IMR-90 (cell line): ENCODE measurements at regions not wholly inside any gene's neighbourhood (a gene's known extent, or its start where the extent isn't known, plus 50 kb on each side); places are given as distances from the start of the nearest gene placed in this dataset.
A peak's percentile ranks its signal among the peaks of the same experiment; 100 is the strongest.

ENCODE experiments used
- ATAC-seq: fragments of 200-7000 bp; cut with Tn5 transposase; 2 replicates; pipeline ENCODE4 v1.9.1; 2020; ENCODE audit warnings: low read depth, mild to moderate bottlenecking, moderate library complexity
- BruUV-seq: library from RNA; stranded (reverse); fragments of 400-500 nt; replicated peaks from 2 replicates; lab custom pipeline; 2021; lab: Mats Ljungman, UMichigan
- CTCF ChIA-PET: fragments of 300-600 bp; formaldehyde crosslinking; extraction: SDS; loops from one replicate; lab custom pipeline; 2021; ENCODE audit warnings: antibody characterized with exemption; lab: Yijun Ruan, JAX
- POLR2A ChIA-PET: fragments of 300-600 bp; sonication (Branson Sonifier 250); formaldehyde crosslinking; loops from one replicate; lab custom pipeline; 2022; ENCODE audit warnings: antibody characterized with exemption; ENCODE audit not compliant: unreplicated experiment; lab: Charles Lee
- DNase-seq: peaks from one replicate; pipeline ENCODE4 v3.0.0; 2013
- H2AFZ ChIP-seq: replicated peaks from 2 replicates; pipeline ENCODE3; 2013; ENCODE audit warnings: low read length, mild to moderate bottlenecking; ENCODE audit not compliant: poor library complexity
- H2AK5ac ChIP-seq: 2 replicates; pipeline ENCODE4 v1.6.1; 2013; ENCODE audit warnings: low read depth, low read length, inconsistent platforms
- H2AK9ac ChIP-seq: replicated peaks from 2 replicates; pipeline ENCODE3; 2013; ENCODE audit warnings: mild to moderate bottlenecking, low read depth, low read length, moderate library complexity; ENCODE audit not compliant: poor library complexity
- H2BK120ac ChIP-seq: 2 replicates; pipeline ENCODE4 v1.6.1; 2013; ENCODE audit warnings: low read depth, low read length, inconsistent platforms
- H2BK15ac ChIP-seq: 3 replicates; pipeline ENCODE4 v1.6.1; 2013; ENCODE audit warnings: low read depth, low read length, inconsistent platforms
- H2BK20ac ChIP-seq: 2 replicates; pipeline ENCODE4 v1.6.1; 2013; ENCODE audit warnings: low read depth, mild to moderate bottlenecking, inconsistent platforms, low read length, moderate library complexity
- H2BK5ac ChIP-seq: 2 replicates; pipeline ENCODE4 v1.6.1; 2013; ENCODE audit warnings: mild to moderate bottlenecking, low read depth, low read length, inconsistent platforms; ENCODE audit not compliant: poor library complexity, severe bottlenecking
- H3K14ac ChIP-seq: replicated peaks from 2 replicates; pipeline ENCODE4 v1.6.1; 2013; ENCODE audit warnings: low read depth, low read length, inconsistent platforms
- H3K18ac ChIP-seq: 2 replicates; pipeline ENCODE4 v1.6.1; 2013; ENCODE audit warnings: low read depth, low read length, control low read depth
- H3K23ac ChIP-seq: 2 replicates; pipeline ENCODE4 v1.6.1; 2013; ENCODE audit warnings: low read depth, low read length, inconsistent platforms
- H3K27ac ChIP-seq: 2 replicates; pipeline ENCODE4 v1.5.1; 2013; ENCODE audit warnings: mild to moderate bottlenecking, control low read depth, low read length; ENCODE audit not compliant: insufficient read depth
- H3K27me3 ChIP-seq: 2 replicates; pipeline ENCODE4 v1.6.1; 2013; ENCODE audit warnings: low read length; ENCODE audit not compliant: control insufficient read depth, insufficient read depth
- H3K36me3 ChIP-seq: 2 replicates; pipeline ENCODE4 v1.6.1; 2013; ENCODE audit warnings: low read length, mixed read lengths; ENCODE audit not compliant: control insufficient read depth, insufficient read depth
- H3K4ac ChIP-seq: 2 replicates; pipeline ENCODE4 v1.6.1; 2013; ENCODE audit warnings: low read depth, low read length, inconsistent platforms
- H3K4me1 ChIP-seq: 2 replicates; pipeline ENCODE4 v1.6.1; 2013; ENCODE audit warnings: low read length, mixed read lengths; ENCODE audit not compliant: control insufficient read depth, insufficient read depth
- H3K4me2 ChIP-seq: 2 replicates; pipeline ENCODE4 v1.6.1; 2013; ENCODE audit warnings: low read depth, mild to moderate bottlenecking, control low read depth, low read length, moderate library complexity
- H3K4me3 ChIP-seq: 2 replicates; pipeline ENCODE4 v1.5.1; 2013; ENCODE audit warnings: low read depth, mild to moderate bottlenecking, control low read depth, low read length, moderate library complexity; ENCODE audit not compliant: insufficient read depth
- H3K56ac ChIP-seq: 2 replicates; pipeline ENCODE4 v1.6.1; 2013; ENCODE audit warnings: low read length, inconsistent platforms; ENCODE audit not compliant: insufficient read depth; ENCODE audit errors: extremely low read depth
- H3K79me1 ChIP-seq, 2 experiments: 2 replicates each; pipeline ENCODE4 v1.6.1; 2013; ENCODE audit warnings: low read length in 2 of 2, inconsistent platforms in 1 of 2, low read depth in 1 of 2
- H3K9ac ChIP-seq: 2 replicates; pipeline ENCODE4 v1.6.1; 2013; ENCODE audit warnings: low read depth, low read length, control low read depth
- H3K9me1 ChIP-seq: 2 replicates; pipeline ENCODE4 v1.6.1; 2013; ENCODE audit warnings: low read length, inconsistent platforms; ENCODE audit not compliant: insufficient read depth
- H3K9me3 ChIP-seq: 2 replicates; pipeline ENCODE4 v1.6.1; 2013; ENCODE audit warnings: low read length; ENCODE audit not compliant: control insufficient read depth, insufficient read depth
- H4K20me1 ChIP-seq: 2 replicates; pipeline ENCODE4 v1.6.1; 2013; ENCODE audit warnings: low read length, inconsistent platforms; ENCODE audit not compliant: insufficient read depth
- H4K5ac ChIP-seq: 2 replicates; pipeline ENCODE4 v1.6.1; 2013; ENCODE audit warnings: mild to moderate bottlenecking, low read depth, low read length, control low read depth
- H4K8ac ChIP-seq, 2 experiments: 2 replicates each; pipeline ENCODE4 v1.6.1; 2013; ENCODE audit warnings: low read depth in 2 of 2, low read length in 2 of 2, control low read depth in 1 of 2, inconsistent platforms in 1 of 2
- H4K91ac ChIP-seq: 2 replicates; pipeline ENCODE4 v1.6.1; 2013; ENCODE audit warnings: low read depth, low read length, inconsistent platforms; ENCODE audit not compliant: insufficient read depth
- BHLHE40 ChIP-seq: fragments of 150-350 bp; IDR thresholded peaks from 2 replicates; pipeline ENCODE4 v1.6.1; 2016; ENCODE audit warnings: mild to moderate bottlenecking, low read depth, low read length
- CEBPB ChIP-seq: IDR thresholded peaks from 2 replicates; pipeline ENCODE4 v1.6.1; 2012; ENCODE audit warnings: low read depth, low read length, improper control_type of control experiment
- CHD1 ChIP-seq: IDR thresholded peaks from 2 replicates; pipeline ENCODE4 v1.6.1; 2012; ENCODE audit warnings: low read depth, low read length, improper control_type of control experiment
- CTCF ChIP-seq: conservative IDR thresholded peaks from 2 replicates; pipeline ENCODE4 v1.5.1; 2012; ENCODE audit warnings: mild to moderate bottlenecking, low read depth, low read length, improper control_type of control experiment
- ELK1 ChIP-seq: fragments of 150-350 bp; IDR thresholded peaks from 2 replicates; pipeline ENCODE4 v1.6.1; 2016; ENCODE audit warnings: low read depth, mild to moderate bottlenecking, low read length, moderate library complexity, borderline replicate concordance
- FOS ChIP-seq: fragments of 150-350 bp; IDR thresholded peaks from 2 replicates; pipeline ENCODE4 v1.6.1; 2016; ENCODE audit warnings: low read depth, low read length
- MAFK ChIP-seq: IDR thresholded peaks from 2 replicates; pipeline ENCODE4 v1.6.1; 2012; ENCODE audit warnings: low read depth, low read length, improper control_type of control experiment
- MAZ ChIP-seq: IDR thresholded peaks from 2 replicates; pipeline ENCODE4 v1.6.1; 2012; ENCODE audit warnings: low read depth, mild to moderate bottlenecking, low read length, improper control_type of control experiment, moderate library complexity, borderline replicate concordance
- MXI1 ChIP-seq: IDR thresholded peaks from 2 replicates; pipeline ENCODE4 v1.6.1; 2012; ENCODE audit warnings: low read depth, mild to moderate bottlenecking, low read length, moderate library complexity, borderline replicate concordance
- NFE2L2 ChIP-seq: fragments of 150-350 bp; IDR thresholded peaks from 2 replicates; pipeline ENCODE4 v1.6.1; 2016; ENCODE audit warnings: low read depth, mild to moderate bottlenecking, low read length
- POLR2A ChIP-seq: IDR thresholded peaks from 2 replicates; pipeline ENCODE4 v1.6.1; 2012; ENCODE audit warnings: mild to moderate bottlenecking, low read depth, low read length
- RAD21 ChIP-seq: IDR thresholded peaks from 2 replicates; pipeline ENCODE4 v1.6.1; 2012; ENCODE audit warnings: low read length, improper control_type of control experiment
- RCOR1 ChIP-seq: IDR thresholded peaks from 2 replicates; pipeline ENCODE4 v1.6.1; 2012; ENCODE audit warnings: mild to moderate bottlenecking, low read length, improper control_type of control experiment; ENCODE audit not compliant: insufficient replicate concordance
- RFX5 ChIP-seq: IDR thresholded peaks from 2 replicates; pipeline ENCODE4 v1.8.0; 2012; ENCODE audit warnings: low read depth, mild to moderate bottlenecking, low read length, moderate library complexity
- SMC3 ChIP-seq: fragments of 150-350 bp; IDR thresholded peaks from 2 replicates; pipeline ENCODE4 v1.6.1; 2016; ENCODE audit warnings: low read depth, mild to moderate bottlenecking, antibody characterized with exemption, low read length, moderate library complexity
- WGBS, 2 experiments: methylation state at CpG; one replicate each; pipeline versions ENCODE4 v1.1.5 to v1.1.7; 2013; ENCODE audit warnings: missing lambda C conversion rate in 2 of 2; ENCODE audit not compliant: insufficient read length in 1 of 2; ENCODE audit errors: extremely low coverage in 2 of 2; 5-methylcytosine and 5-hydroxymethylcytosine counted together
- dilution Hi-C: fragments of 300-500 bp; cut with HindIII; formaldehyde crosslinking; loops from one replicate; pipeline ENCODE4 v1.14.3; 2018; ENCODE audit warnings: low sequenced_read_pairs; ENCODE audit not compliant: unreplicated experiment
- in situ Hi-C: fragments of 300-500 bp; cut with MboI; formaldehyde crosslinking; loops from 3 replicates; pipeline ENCODE4 v1.14.3; 2019; ENCODE audit warnings: low sequenced_read_pairs, inconsistent platforms, mixed read lengths
- intact Hi-C: fragments of 100-400 bp; cut with micrococcal nuclease; formaldehyde crosslinking; loops from 2 replicates; pipeline ENCODE4 v1.10.0; 2022

GRCh38 chr16:86668136-86668910 is 90.0 kb downstream of the FOXL1 start:
- H3K4me1 ChIP-seq: peaks cover 43% of the 10 kb centered on the region
- peak overlapping the region; percentile 68; the same call in 1 of the 2 replicates for H3K23ac ChIP-seq
- H3K4ac ChIP-seq: peak overlapping the region; percentile 81
- H4K20me1 ChIP-seq: no peaks in the 10 kb centered on the region; the same call in 1 of the 2 replicates
- H3K27ac ChIP-seq: no peak overlapping the region
- H3K18ac ChIP-seq: no peak overlapping the region; the same call in 1 of the 2 replicates
- H4K8ac ChIP-seq: peak overlapping the region in 1 of 2 experiments; percentile 53; a peak in 2 of 4 replicates
- no peak overlapping the region for H3K9ac ChIP-seq
- BruUV-seq: no TSS peak
- H3K4me2 ChIP-seq: no peak overlapping the region
- intact Hi-C loops (no loop called here), dilution Hi-C loops (no loop called here), in situ Hi-C loops (loop anchor here (5.0 kb wide), 1 partner anchor 91 kb away; the partner anchor contains the start of gene FOXL1)
- ChIA-PET POLR2A (no interaction called here), CTCF (interaction anchor here (1.4 kb wide), 1 partner anchor 394 kb away, joined by 3 read pairs; no protein-coding TSS in a partner anchor)
- WGBS, 2 experiments: 50% methylated on average over 1 of the region's 8 CpGs; no CpG with 5 or more reads in 1 of the 2 experiments
- H3K36me3 ChIP-seq: no peaks in the 10 kb centered on the region
- peak overlapping the region; percentile 54 for H3K14ac ChIP-seq
- peak overlapping the region; percentile 87 for H2BK120ac ChIP-seq
- no peak overlapping the region for H2BK5ac ChIP-seq
- peak overlapping the region; percentile 31; the same call in 1 of the 2 replicates for H4K91ac ChIP-seq
- peaks cover 4 to 29% of the 10 kb centered on the region in 2 experiments; a peak in 3 of 4 replicates for H3K79me1 ChIP-seq
- peak overlapping the region; percentile 69; the same call in 1 of the 2 replicates for H2BK20ac ChIP-seq
- H2AK5ac ChIP-seq: peak overlapping the region; percentile 91
- no peak overlapping the region for H3K4me3 ChIP-seq
- peaks cover 3% of the 10 kb centered on the region; the same call in 1 of the 2 replicates for H3K9me3 ChIP-seq
- no peak for ATAC-seq
- DNase-seq: peak; percentile 77
- H3K56ac ChIP-seq: no peak overlapping the region
- peak overlapping the region; percentile 62 for H2AFZ ChIP-seq
- H3K9me1 ChIP-seq: peaks cover 34% of the 10 kb centered on the region
- H2BK15ac ChIP-seq: peak overlapping the region; percentile 75; the same call in 2 of the 3 replicates
- no peaks in the 10 kb centered on the region for H3K27me3 ChIP-seq
- no peak overlapping the region; the same call in 1 of the 2 replicates for H4K5ac ChIP-seq
- peak overlapping the region; percentile 56 for H2AK9ac ChIP-seq
- TF ChIP-seq RCOR1 (no peak), MXI1 (no peak), MAZ (no peak), CEBPB (no peak), BHLHE40 (no peak), SMC3 (no peak), ELK1 (no peak), CTCF (no peak), FOS (no peak), POLR2A (no peak), RFX5 (no peak), NFE2L2 (no peak), RAD21 (no peak), CHD1 (no peak), MAFK (no peak)
